PC-9 (cell line): ENCODE measurements at regions not wholly inside any gene's neighbourhood (a gene's known extent, or its start where the extent isn't known, plus 50 kb on each side); places are given as distances from the start of the nearest gene placed in this dataset.

Source experiments
- BruUV-seq: library from RNA; stranded (reverse); fragments of 400-500 nt; replicated peaks from 2 replicates; lab custom pipeline; 2021; lab: Mats Ljungman, UMichigan
- CTCF ChIA-PET: fragments of 300-600 bp; sonication (Branson Sonifier 250); formaldehyde crosslinking; loops from one replicate; lab custom pipeline; 2022; ENCODE audit warnings: antibody characterized with exemption; lab: Charles Lee
- POLR2A ChIA-PET: fragments of 300-600 bp; sonication (Branson Sonifier 250); formaldehyde crosslinking; loops from one replicate; lab custom pipeline; 2022; ENCODE audit warnings: antibody characterized with exemption; ENCODE audit not compliant: unreplicated experiment; lab: Charles Lee
- DNase-seq, 2 experiments: peaks; one replicate each; pipeline versions ENCODE4 v3.0.0 to v3.0.0-alpha.2; 2015 to 2022; ENCODE audit warnings: mixed read lengths in 1 of 2
- H2AFZ ChIP-seq: fragments of 200-600 bp; sonication (generic); 2 replicates; pipeline ENCODE4 v1.8.1; 2017; ENCODE audit warnings: antibody characterized with exemption
- H3F3A ChIP-seq: fragments of 200-600 bp; sonication (generic); 2 replicates; pipeline ENCODE4 v1.8.1; 2017; ENCODE audit warnings: antibody characterized with exemption, mild to moderate bottlenecking, low read depth; ENCODE audit not compliant: insufficient read depth
- H3K27ac ChIP-seq: fragments of 200-600 bp; sonication (generic); 2 replicates; pipeline ENCODE4 v1.6.1; 2016; ENCODE audit warnings: mixed run types
- H3K27me3 ChIP-seq: fragments of 200-600 bp; sonication (generic); 2 replicates; pipeline ENCODE4 v1.6.1; 2016; ENCODE audit warnings: low read depth, mixed run types; ENCODE audit not compliant: insufficient read depth
- H3K36me3 ChIP-seq: fragments of 200-600 bp; sonication (generic); 2 replicates; pipeline ENCODE4 v1.6.1; 2016; ENCODE audit warnings: low read depth, mixed run types
- H3K4me1 ChIP-seq: fragments of 200-600 bp; sonication (generic); replicated peaks from 2 replicates; pipeline ENCODE4 v1.6.1; 2016; ENCODE audit warnings: mixed run types; ENCODE audit not compliant: insufficient read depth
- H3K4me2 ChIP-seq: fragments of 200-600 bp; sonication (generic); 2 replicates; pipeline ENCODE4 v1.6.1; 2017; ENCODE audit warnings: mixed run types
- H3K4me3 ChIP-seq: fragments of 200-600 bp; sonication (generic); 2 replicates; pipeline ENCODE4 v1.6.1; 2016; ENCODE audit warnings: mixed run types
- H3K79me2 ChIP-seq: fragments of 200-600 bp; sonication (generic); 2 replicates; pipeline ENCODE4 v1.6.1; 2017; ENCODE audit warnings: low read depth, mixed run types
- H3K9me2 ChIP-seq: fragments of 200-600 bp; sonication (generic); 2 replicates; pipeline ENCODE4 v1.8.1; 2017; ENCODE audit warnings: mild to moderate bottlenecking; ENCODE audit not compliant: insufficient read depth
- H3K9me3 ChIP-seq: fragments of 200-600 bp; sonication (generic); 2 replicates; pipeline ENCODE4 v1.8.1; 2016; ENCODE audit warnings: low read depth; ENCODE audit not compliant: insufficient read depth
- H4K20me1 ChIP-seq: fragments of 200-600 bp; sonication (generic); 2 replicates; pipeline ENCODE4 v1.8.1; 2017; ENCODE audit not compliant: insufficient read depth
- CTCF ChIP-seq: fragments of 200-600 bp; sonication (generic); conservative IDR thresholded peaks from 2 replicates; pipeline ENCODE4 v1.6.1; 2017; ENCODE audit warnings: mixed run types, antibody characterized with exemption, mild to moderate bottlenecking, moderate library complexity
- EZH2 ChIP-seq: fragments of 200-600 bp; sonication (generic); IDR thresholded peaks from 2 replicates; pipeline ENCODE4 v1.8.0; 2017; ENCODE audit warnings: antibody characterized with exemption, low read depth
- intact Hi-C: fragments of 100-400 bp; cut with micrococcal nuclease; formaldehyde crosslinking; loops from one replicate; pipeline ENCODE4 v1.10.0; 2022; ENCODE audit not compliant: unreplicated experiment

- no peak for DNase-seq
- Histone ChIP-seq H3K4me2 (no peak overlapping the region), H3K4me1 (peaks cover 7% of the 10 kb centered on the region), H4K20me1 (no peaks in the 10 kb centered on the region), H3K36me3 (no peaks in the 10 kb centered on the region), H3K4me3 (no peak overlapping the region), H3K9me2 (no peaks in the 10 kb centered on the region), H3K9me3 (no peaks in the 10 kb centered on the region), H3F3A (no peaks in the 10 kb centered on the region), H3K27me3 (no peaks in the 10 kb centered on the region), H2AFZ (no peak overlapping the region), H3K27ac (no peak overlapping the region), H3K79me2 (no peaks in the 10 kb centered on the region)
- CTCF ChIA-PET, result no interaction called here
- POLR2A ChIA-PET, result no interaction called here
- TF ChIP-seq CTCF (no peak), EZH2 (no peak)
- no TSS peak for BruUV-seq
- intact Hi-C loops, result loop anchor here (10.0 kb wide), 1 partner anchor 142 kb away; no protein-coding TSS in a partner anchor
Observed at GRCh38 chr15:39432912-39433348, 147.9 kb upstream of the THBS1 start.

DNA sequence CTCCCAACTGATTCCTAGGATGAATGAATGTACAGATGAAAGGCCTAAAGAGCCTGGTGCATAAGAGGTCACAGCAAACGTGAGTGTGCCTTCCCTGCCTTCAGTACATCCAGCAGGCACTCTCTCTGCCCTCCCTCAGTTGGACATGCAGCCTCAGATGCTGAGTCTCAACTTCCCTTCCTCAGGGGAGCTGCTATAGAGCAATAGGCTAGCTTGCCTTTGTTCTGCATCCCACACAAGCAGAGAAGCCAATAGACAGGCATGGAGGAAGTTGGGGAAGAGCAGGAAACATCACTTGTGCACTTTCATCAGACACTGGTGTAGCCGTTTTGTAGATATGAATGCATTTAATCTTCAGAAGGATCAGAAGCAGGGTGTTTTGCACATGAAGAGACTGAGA is 147.5 kb upstream of the THBS1 start:
- Histone ChIP-seq H3K79me2 (no peaks in the 10 kb centered on the region), H3K27me3 (no peaks in the 10 kb centered on the region), H3K4me3 (no peak overlapping the region), H3K9me2 (no peaks in the 10 kb centered on the region), H3K4me1 (peaks cover 7% of the 10 kb centered on the region), H4K20me1 (no peaks in the 10 kb centered on the region), H3K9me3 (no peaks in the 10 kb centered on the region), H3F3A (no peaks in the 10 kb centered on the region), H3K36me3 (no peaks in the 10 kb centered on the region), H2AFZ (no peak overlapping the region), H3K4me2 (no peak overlapping the region), H3K27ac (no peak overlapping the region)
- ChIA-PET CTCF (no interaction called here), POLR2A (no interaction called here)
- BruUV-seq, result no TSS peak
- intact Hi-C loops, result loop anchor here (10.0 kb wide), 1 partner anchor 141 kb away; no protein-coding TSS in a partner anchor
- TF ChIP-seq CTCF (no peak), EZH2 (no peak)
- no peak for DNase-seq

DNA sequence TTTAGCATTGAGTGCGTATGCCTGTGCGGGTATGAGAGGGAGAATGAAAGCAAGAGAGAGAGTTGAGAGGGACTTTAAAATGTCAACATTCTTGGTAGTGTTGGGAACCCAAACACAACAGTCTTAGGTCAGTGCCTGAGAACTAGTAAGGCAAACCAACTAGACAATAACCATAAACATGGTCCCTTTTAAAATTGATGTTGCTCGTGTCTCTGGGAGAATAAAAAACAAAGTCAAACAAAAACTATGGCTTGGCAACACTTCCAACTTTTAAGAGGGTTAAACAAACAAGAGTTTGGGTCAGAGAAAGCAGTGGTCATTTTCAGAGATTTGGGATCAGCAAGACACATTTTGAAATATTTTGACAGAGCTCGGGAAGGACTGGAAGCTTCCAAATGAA is 146.7 kb upstream of the THBS1 start:
- BruUV-seq, result no TSS peak
- H3K36me3 ChIP-seq, result no peaks in the 10 kb centered on the region
- H3K27me3 ChIP-seq, result no peaks in the 10 kb centered on the region
- H3K9me2 ChIP-seq, result no peaks in the 10 kb centered on the region
- no peak overlapping the region for H3K4me3 ChIP-seq
- H3K9me3 ChIP-seq, result no peaks in the 10 kb centered on the region
- ChIA-PET CTCF (no interaction called here), POLR2A (no interaction called here)
- DNase-seq, result no peak
- TF ChIP-seq EZH2, result no peak
- no peak for TF ChIP-seq CTCF
- H3K4me1 ChIP-seq, result peaks cover 7% of the 10 kb centered on the region
- H3K4me2 ChIP-seq, result no peak overlapping the region
- H2AFZ ChIP-seq, result no peak overlapping the region
- H3K27ac ChIP-seq, result no peak overlapping the region
- no peaks in the 10 kb centered on the region for H3F3A ChIP-seq
- H4K20me1 ChIP-seq, result no peaks in the 10 kb centered on the region
- intact Hi-C loops, result loop anchor here (10.0 kb wide), 1 partner anchor 141 kb away; no protein-coding TSS in a partner anchor
- no peaks in the 10 kb centered on the region for H3K79me2 ChIP-seq
